OCI-LY1 (cell line): ENCODE measurements at regions not wholly inside any gene's neighbourhood (a gene's known extent, or its start where the extent isn't known, plus 50 kb on each side); places are given as distances from the start of the nearest gene placed in this dataset.

Experiments
- H2AFZ ChIP-seq: fragments of 200-600 bp; sonication (generic), shearing (Covaris generic); 2 replicates; pipeline ENCODE4 v1.6.0; 2014; ENCODE audit warnings: antibody characterized with exemption, mild to moderate bottlenecking, low read length
- H3F3A ChIP-seq: fragments of 200-600 bp; sonication (generic), shearing (Covaris generic); 2 replicates; pipeline ENCODE4 v1.6.0; 2014; ENCODE audit warnings: mild to moderate bottlenecking, antibody characterized with exemption, low read length, moderate library complexity; ENCODE audit not compliant: insufficient read depth
- H3K27ac ChIP-seq: fragments of 200-600 bp; sonication (generic); 2 replicates; pipeline ENCODE4 v1.5.1; 2014; ENCODE audit warnings: low read length, mixed run types, mild to moderate bottlenecking, low read depth; ENCODE audit not compliant: poor library complexity, severe bottlenecking
- H3K27me3 ChIP-seq: fragments of 200-600 bp; sonication (generic); 2 replicates; pipeline ENCODE4 v1.6.0; 2014; ENCODE audit warnings: antibody characterized with exemption, mild to moderate bottlenecking, low read length, moderate library complexity; ENCODE audit not compliant: insufficient read depth
- H3K36me3 ChIP-seq: fragments of 200-600 bp; sonication (generic); 2 replicates; pipeline ENCODE4 v1.6.1; 2014; ENCODE audit warnings: mild to moderate bottlenecking, antibody characterized with exemption, low read length, moderate library complexity, mixed read lengths; ENCODE audit not compliant: insufficient read depth
- H3K4me1 ChIP-seq: fragments of 200-600 bp; sonication (generic); 2 replicates; pipeline ENCODE4 v1.5.1; 2014; ENCODE audit warnings: mild to moderate bottlenecking, low read length, moderate library complexity; ENCODE audit not compliant: insufficient read depth, severe bottlenecking
- H3K4me2 ChIP-seq: fragments of 200-600 bp; sonication (generic), shearing (Covaris generic); 2 replicates; pipeline ENCODE4 v1.6.1; 2014; ENCODE audit warnings: low read length
- H3K4me3 ChIP-seq: fragments of 200-600 bp; sonication (generic); 2 replicates; pipeline ENCODE4 v1.5.1; 2014; ENCODE audit warnings: low read length, low read depth, mild to moderate bottlenecking, mixed read lengths; ENCODE audit not compliant: poor library complexity, severe bottlenecking
- H3K79me2 ChIP-seq: fragments of 200-600 bp; shearing (Covaris generic); 2 replicates; pipeline ENCODE4 v1.6.1; 2016; ENCODE audit warnings: mixed run types, low read length, mixed read lengths; ENCODE audit not compliant: insufficient read depth
- H3K9ac ChIP-seq: fragments of 200-600 bp; sonication (generic), shearing (Covaris generic); 2 replicates; pipeline ENCODE4 v1.6.1; 2014; ENCODE audit warnings: mild to moderate bottlenecking, low read length, mixed read lengths
- H3K9me2 ChIP-seq: fragments of 200-600 bp; sonication (generic), shearing (Covaris generic); 2 replicates; pipeline ENCODE4 v1.6.1; 2014; ENCODE audit warnings: low read depth, mild to moderate bottlenecking, low read length, mixed read lengths
- H3K9me3 ChIP-seq: fragments of 200-600 bp; shearing (Covaris generic); 2 replicates; pipeline ENCODE4 v1.6.1; 2014; ENCODE audit warnings: low read length, mixed read lengths
- H4K20me1 ChIP-seq: fragments of 200-600 bp; sonication (generic), shearing (Covaris generic); 2 replicates; pipeline ENCODE4 v1.6.0; 2016; ENCODE audit warnings: mild to moderate bottlenecking, low read length; ENCODE audit not compliant: insufficient read depth
- EZH2 ChIP-seq: fragments of 200-600 bp; sonication (generic), shearing (Covaris generic); IDR thresholded peaks from 2 replicates; pipeline ENCODE4 v1.8.0; 2017; ENCODE audit warnings: borderline replicate concordance, mixed run types, mild to moderate bottlenecking, antibody characterized with exemption, low read length, moderate library complexity, mixed read lengths
- TF ChIP-seq, protein P1 (sequence below): fragments of 200-600 bp; sonication (generic), shearing (Covaris generic); IDR thresholded peaks from 2 replicates; pipeline ENCODE4 v1.5.1; 2017; ENCODE audit warnings: mild to moderate bottlenecking, antibody characterized with exemption, low read length, moderate library complexity, mixed read lengths

DNA sequence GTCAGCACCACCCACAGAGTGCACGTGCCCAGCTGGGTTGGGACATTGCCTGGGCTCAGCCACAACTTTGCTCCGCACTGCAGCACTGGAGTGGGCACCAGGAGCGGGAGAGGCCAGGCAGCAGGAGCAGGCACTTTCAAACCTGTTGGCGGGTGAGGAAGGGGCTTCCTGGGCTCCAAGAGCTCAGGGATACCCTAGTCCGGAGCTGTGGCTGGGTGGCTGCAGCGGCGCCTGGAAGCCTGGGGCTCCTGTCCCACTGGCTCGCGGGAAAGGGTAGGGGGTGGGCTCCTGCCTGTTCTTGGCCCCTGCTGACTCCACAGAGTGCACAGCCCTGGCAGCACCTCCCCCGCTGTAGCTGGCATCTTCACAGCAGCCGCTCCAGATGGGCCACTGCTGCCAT is 417.6 kb upstream of the RGMA start:
- no peaks in the 10 kb centered on the region for H4K20me1 ChIP-seq
- H3K9ac ChIP-seq: no peak overlapping the region
- H3F3A ChIP-seq: no peaks in the 10 kb centered on the region
- H3K27ac ChIP-seq: no peak overlapping the region
- no peaks in the 10 kb centered on the region for H3K4me1 ChIP-seq
- H3K4me3 ChIP-seq: no peak overlapping the region
- TF ChIP-seq, protein P1, sequence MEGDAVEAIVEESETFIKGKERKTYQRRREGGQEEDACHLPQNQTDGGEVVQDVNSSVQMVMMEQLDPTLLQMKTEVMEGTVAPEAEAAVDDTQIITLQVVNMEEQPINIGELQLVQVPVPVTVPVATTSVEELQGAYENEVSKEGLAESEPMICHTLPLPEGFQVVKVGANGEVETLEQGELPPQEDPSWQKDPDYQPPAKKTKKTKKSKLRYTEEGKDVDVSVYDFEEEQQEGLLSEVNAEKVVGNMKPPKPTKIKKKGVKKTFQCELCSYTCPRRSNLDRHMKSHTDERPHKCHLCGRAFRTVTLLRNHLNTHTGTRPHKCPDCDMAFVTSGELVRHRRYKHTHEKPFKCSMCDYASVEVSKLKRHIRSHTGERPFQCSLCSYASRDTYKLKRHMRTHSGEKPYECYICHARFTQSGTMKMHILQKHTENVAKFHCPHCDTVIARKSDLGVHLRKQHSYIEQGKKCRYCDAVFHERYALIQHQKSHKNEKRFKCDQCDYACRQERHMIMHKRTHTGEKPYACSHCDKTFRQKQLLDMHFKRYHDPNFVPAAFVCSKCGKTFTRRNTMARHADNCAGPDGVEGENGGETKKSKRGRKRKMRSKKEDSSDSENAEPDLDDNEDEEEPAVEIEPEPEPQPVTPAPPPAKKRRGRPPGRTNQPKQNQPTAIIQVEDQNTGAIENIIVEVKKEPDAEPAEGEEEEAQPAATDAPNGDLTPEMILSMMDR: no peak
- TF ChIP-seq EZH2: no peak
- no peak overlapping the region for H2AFZ ChIP-seq
- H3K79me2 ChIP-seq: no peaks in the 10 kb centered on the region
- no peaks in the 10 kb centered on the region for H3K9me3 ChIP-seq
- H3K36me3 ChIP-seq: no peaks in the 10 kb centered on the region
- H3K27me3 ChIP-seq: no peaks in the 10 kb centered on the region; the same call in 1 of the 2 replicates
- H3K9me2 ChIP-seq: no peaks in the 10 kb centered on the region
- no peak overlapping the region for H3K4me2 ChIP-seq

DNA sequence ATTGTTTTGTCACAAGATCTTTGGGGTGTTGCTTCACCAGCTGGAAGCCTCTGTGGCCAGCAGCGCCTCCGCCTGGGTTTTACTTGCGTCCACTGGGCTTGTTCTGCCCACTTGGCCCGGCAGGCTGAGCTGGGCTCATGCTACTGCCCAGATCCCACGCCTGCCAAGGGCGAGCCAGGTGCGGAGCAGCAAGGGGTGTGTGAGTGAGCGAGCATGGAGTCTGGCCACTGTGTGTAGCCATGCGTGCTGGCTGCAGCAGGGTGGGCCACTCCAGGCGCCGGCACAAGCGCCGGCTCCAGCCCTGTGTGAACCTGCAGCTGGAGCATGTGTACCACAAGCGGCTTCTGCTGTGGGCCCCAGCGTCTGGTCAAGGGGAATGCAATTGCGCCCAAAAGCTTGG is 416.5 kb upstream of the RGMA start:
- Histone ChIP-seq H3K4me1 (no peaks in the 10 kb centered on the region), H2AFZ (no peak overlapping the region), H3K4me2 (no peak overlapping the region), H3K4me3 (no peak overlapping the region), H3F3A (no peaks in the 10 kb centered on the region), H3K27ac (no peak overlapping the region), H3K9ac (no peak overlapping the region), H3K79me2 (no peaks in the 10 kb centered on the region), H3K36me3 (no peaks in the 10 kb centered on the region), H3K9me2 (no peaks in the 10 kb centered on the region), H3K9me3 (no peaks in the 10 kb centered on the region), H4K20me1 (no peaks in the 10 kb centered on the region), H3K27me3 (no peaks in the 10 kb centered on the region; the same call in 1 of the 2 replicates)
- no peak for TF ChIP-seq EZH2
- TF ChIP-seq, protein P1: no peak

DNA sequence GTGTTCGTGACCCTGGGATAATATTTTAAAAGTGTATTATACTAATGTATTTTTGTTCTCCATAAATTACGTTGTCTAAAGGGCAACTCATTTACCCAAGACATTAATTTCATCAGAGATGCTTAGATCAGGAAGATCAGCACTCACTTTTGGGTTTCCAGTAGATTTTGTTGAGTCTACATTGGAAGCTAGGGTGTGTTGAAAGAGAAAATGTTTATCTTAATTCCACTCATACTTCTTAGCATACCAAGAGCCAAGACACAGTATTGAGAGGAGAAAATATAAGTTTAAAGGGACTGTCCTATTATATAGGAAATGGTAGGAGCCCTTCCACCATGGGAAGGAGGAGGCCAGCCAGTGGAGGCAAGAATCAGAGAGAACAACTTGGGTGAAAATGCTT is 412.9 kb upstream of the RGMA start:
- Histone ChIP-seq H3K4me3 (no peak overlapping the region), H3F3A (no peaks in the 10 kb centered on the region), H3K27me3 (no peaks in the 10 kb centered on the region; the same call in 1 of the 2 replicates), H3K4me2 (no peak overlapping the region), H3K36me3 (no peaks in the 10 kb centered on the region), H4K20me1 (no peaks in the 10 kb centered on the region), H3K79me2 (no peaks in the 10 kb centered on the region), H3K9ac (no peak overlapping the region), H3K9me2 (no peaks in the 10 kb centered on the region), H3K4me1 (no peaks in the 10 kb centered on the region), H2AFZ (no peak overlapping the region), H3K9me3 (no peaks in the 10 kb centered on the region), H3K27ac (no peak overlapping the region)
- TF ChIP-seq, protein P1: no peak
- TF ChIP-seq EZH2: no peak
